Lung (tissue), 11 donors: ENCODE measurements at regions not wholly inside any gene's neighbourhood (a gene's known extent, or its start where the extent isn't known, plus 50 kb on each side); places are given as distances from the start of the nearest gene placed in this dataset.

Experiments
- ATAC-seq: fragments of 200-7000 bp; cut with Tn5 transposase; one replicate; pipeline ENCODE4 v1.9.1; 2020; ENCODE audit warnings: moderate number of reproducible peaks; ENCODE audit not compliant: insufficient read depth, low FRiP score
- DNase-seq, 3 donors: peaks; one replicate each; pipeline ENCODE4 v3.0.0-alpha.2; 2013 to 2017
- H3K27ac ChIP-seq, 2 donors: one replicate each; pipeline ENCODE4 v1.5.1; 2013; ENCODE audit warnings: mild to moderate bottlenecking in 2 of 2, moderate library complexity in 2 of 2, control low read depth in 1 of 2, inconsistent platforms in 1 of 2, low read depth in 1 of 2, low read length in 1 of 2
- H3K27me3 ChIP-seq, 3 donors: one replicate each; pipeline ENCODE4 v1.5.1; 2013; ENCODE audit warnings: low read length in 2 of 3; ENCODE audit not compliant: control insufficient read depth in 3 of 3, insufficient read depth in 3 of 3
- H3K36me3 ChIP-seq, 4 donors: one replicate each; pipeline ENCODE4 v1.5.1; 2013; ENCODE audit warnings: low read length in 4 of 4, mild to moderate bottlenecking in 1 of 4, moderate library complexity in 1 of 4; ENCODE audit not compliant: control insufficient read depth in 4 of 4, insufficient read depth in 4 of 4
- H3K4me1 ChIP-seq, 5 donors: one replicate each; pipeline ENCODE4 v1.5.1; 2013; ENCODE audit warnings: low read length in 5 of 5, mild to moderate bottlenecking in 2 of 5, moderate library complexity in 1 of 5; ENCODE audit not compliant: control insufficient read depth in 5 of 5, insufficient read depth in 5 of 5
- H3K4me3 ChIP-seq: one replicate; pipeline ENCODE4 v1.5.1; 2013; ENCODE audit warnings: mild to moderate bottlenecking, control low read depth, moderate library complexity
- H3K9ac ChIP-seq, 2 donors: one replicate each; pipeline ENCODE4 v1.5.1; 2013; ENCODE audit warnings: low read length in 2 of 2, control low read depth in 1 of 2; ENCODE audit not compliant: insufficient read depth in 1 of 2
- H3K9me3 ChIP-seq, 4 donors: one replicate each; pipeline ENCODE4 v1.5.1; 2013; ENCODE audit warnings: low read length in 3 of 4, mild to moderate bottlenecking in 1 of 4, moderate library complexity in 1 of 4; ENCODE audit not compliant: control insufficient read depth in 4 of 4, insufficient read depth in 3 of 4
- WGBS, 2 donors: extraction: QIAGEN DNeasy Blood & Tissue Kit; methylation state at CpG; one replicate each; pipeline ENCODE4 v1.1.7; 2013; 5-methylcytosine and 5-hydroxymethylcytosine counted together
- TF ChIP-seq, protein P1 (sequence below): IDR thresholded peaks from 2 replicates; pipeline ENCODE4 v1.5.1; 2012; ENCODE audit warnings: mild to moderate bottlenecking; ENCODE audit errors: control extremely low read depth, extremely low read depth
- donor health status: control.
- donor health status: control.
- donor health status: Bipolar disorder and iron deficiency.
- donor health status: healthy.
- donor health status: DM: yes; HTN: yes; CAD: no.

DNA sequence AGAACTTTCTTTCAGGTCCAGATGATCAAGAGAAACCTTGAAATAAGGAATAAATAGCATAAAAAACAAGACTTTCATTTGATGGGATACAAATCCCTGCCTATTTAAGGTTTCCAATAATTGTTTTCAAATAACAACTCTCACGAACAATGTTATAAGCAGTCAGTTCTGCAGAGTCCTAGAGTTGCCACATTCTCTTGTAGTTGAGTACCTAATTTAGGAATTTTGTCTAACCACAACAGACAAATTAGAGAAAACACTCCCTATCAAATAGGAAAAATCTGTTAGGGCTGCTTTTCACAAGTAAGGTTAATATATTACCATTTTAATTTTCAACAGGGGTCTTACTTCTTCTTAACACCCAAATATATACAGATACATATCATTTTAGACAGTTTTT lies 130.1 kb upstream of the CDH20 start:
- DNase-seq (no peak), ATAC-seq (no peak)
- WGBS, 2 donors, result 69 to 77% methylated on average over 1 of the region's 1 CpG
- Histone ChIP-seq H3K36me3 (no peaks in the 10 kb centered on the region), H3K9me3 (no peaks in the 10 kb centered on the region), H3K27ac (no peak overlapping the region), H3K27me3 (no peaks in the 10 kb centered on the region), H3K9ac (no peak overlapping the region), H3K4me3 (no peak overlapping the region), H3K4me1 (no peaks in the 10 kb centered on the region)
- TF ChIP-seq, protein P1, sequence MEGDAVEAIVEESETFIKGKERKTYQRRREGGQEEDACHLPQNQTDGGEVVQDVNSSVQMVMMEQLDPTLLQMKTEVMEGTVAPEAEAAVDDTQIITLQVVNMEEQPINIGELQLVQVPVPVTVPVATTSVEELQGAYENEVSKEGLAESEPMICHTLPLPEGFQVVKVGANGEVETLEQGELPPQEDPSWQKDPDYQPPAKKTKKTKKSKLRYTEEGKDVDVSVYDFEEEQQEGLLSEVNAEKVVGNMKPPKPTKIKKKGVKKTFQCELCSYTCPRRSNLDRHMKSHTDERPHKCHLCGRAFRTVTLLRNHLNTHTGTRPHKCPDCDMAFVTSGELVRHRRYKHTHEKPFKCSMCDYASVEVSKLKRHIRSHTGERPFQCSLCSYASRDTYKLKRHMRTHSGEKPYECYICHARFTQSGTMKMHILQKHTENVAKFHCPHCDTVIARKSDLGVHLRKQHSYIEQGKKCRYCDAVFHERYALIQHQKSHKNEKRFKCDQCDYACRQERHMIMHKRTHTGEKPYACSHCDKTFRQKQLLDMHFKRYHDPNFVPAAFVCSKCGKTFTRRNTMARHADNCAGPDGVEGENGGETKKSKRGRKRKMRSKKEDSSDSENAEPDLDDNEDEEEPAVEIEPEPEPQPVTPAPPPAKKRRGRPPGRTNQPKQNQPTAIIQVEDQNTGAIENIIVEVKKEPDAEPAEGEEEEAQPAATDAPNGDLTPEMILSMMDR, result no peak

DNA sequence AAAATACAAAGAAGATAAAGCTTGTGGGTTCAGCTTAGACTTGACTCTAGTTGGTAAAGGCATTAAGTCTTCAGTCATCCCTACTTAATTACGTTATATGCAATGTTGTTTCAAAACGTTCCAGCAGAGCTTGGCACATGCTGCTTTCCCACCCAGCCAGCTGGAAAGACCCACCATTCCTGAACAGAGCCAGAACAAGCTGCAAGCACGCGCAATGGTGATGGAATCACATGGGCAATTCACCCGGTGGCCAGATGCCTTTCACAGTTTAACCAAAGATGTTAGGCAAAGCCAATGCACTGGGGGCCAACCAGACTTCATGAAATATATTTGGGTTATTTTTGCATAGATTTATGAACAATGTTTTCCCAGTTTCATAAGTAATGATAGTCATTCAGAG lies 123.4 kb upstream of the CDH20 start:
- peak in 1 of 3 donors; percentile 3 for DNase-seq

DNA sequence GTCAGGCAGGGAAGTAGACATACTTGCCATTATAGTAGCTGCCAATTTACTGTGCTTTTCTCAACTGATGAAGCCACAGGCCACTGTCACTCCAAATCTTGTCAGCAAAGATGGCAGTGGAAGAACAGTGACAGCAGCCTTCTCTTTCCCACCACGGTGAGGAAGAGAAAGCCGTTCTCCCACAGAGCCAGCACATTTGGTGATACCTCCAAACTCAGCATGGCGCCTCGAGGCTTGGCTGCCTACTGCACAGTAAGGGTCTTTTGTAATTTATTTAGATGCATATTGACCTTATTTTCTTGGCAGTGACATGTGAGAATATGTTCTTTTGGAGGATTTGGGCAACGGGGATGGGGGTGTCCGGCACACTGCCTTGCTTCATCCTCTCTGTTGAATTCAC lies 117.2 kb upstream of the CDH20 start:
- no peak overlapping the region for H3K9ac ChIP-seq
- ATAC-seq (no peak), DNase-seq (no peak)
- H3K27ac ChIP-seq, result no peak overlapping the region
- H3K27me3 ChIP-seq, result no peaks in the 10 kb centered on the region
- WGBS, 2 donors, result 74 to 80% methylated on average over 6 of the region's 6 CpGs
- no peaks in the 10 kb centered on the region for H3K9me3 ChIP-seq
- TF ChIP-seq, protein P1, result no peak
- no peaks in the 10 kb centered on the region for H3K4me1 ChIP-seq
- no peak overlapping the region for H3K4me3 ChIP-seq
- no peaks in the 10 kb centered on the region for H3K36me3 ChIP-seq

More for the DNA sequence above, 123.4 kb upstream of the CDH20 start:
- Histone ChIP-seq H3K9me3 (no peaks in the 10 kb centered on the region), H3K36me3 (no peaks in the 10 kb centered on the region), H3K27me3 (no peaks in the 10 kb centered on the region), H3K27ac (no peak overlapping the region), H3K9ac (no peak overlapping the region), H3K4me3 (no peak overlapping the region), H3K4me1 (no peaks in the 10 kb centered on the region)
- no peak for ATAC-seq
- 68 to 82% methylated on average over 5 of the region's 5 CpGs for WGBS, 2 donors
- TF ChIP-seq, protein P1, result no peak

DNA sequence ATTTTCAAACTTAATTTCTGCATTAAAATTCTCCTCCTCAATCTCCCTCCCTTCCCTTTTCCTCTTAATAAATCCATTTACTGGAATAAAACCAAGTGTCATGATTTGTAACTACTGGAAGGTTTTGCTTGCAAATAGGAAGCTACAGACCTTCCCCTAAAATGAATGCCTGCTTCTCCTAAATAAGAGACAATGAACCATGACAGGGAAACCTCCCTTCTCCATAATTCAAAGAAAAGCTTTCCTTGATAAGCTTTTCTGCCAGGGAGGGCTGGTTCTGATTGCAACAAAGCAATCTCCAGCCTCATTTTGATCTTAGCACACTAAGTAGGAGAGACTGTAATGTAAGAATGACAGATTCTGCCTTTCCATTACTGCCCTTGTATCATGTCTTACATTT lies 111.0 kb upstream of the CDH20 start:
- H3K4me1 ChIP-seq, result no peaks in the 10 kb centered on the region
- ATAC-seq (no peak), DNase-seq (no peak)
- no peak overlapping the region for H3K4me3 ChIP-seq
- H3K36me3 ChIP-seq, result no peaks in the 10 kb centered on the region
- TF ChIP-seq, protein P1, result no peak
- no peaks in the 10 kb centered on the region for H3K9me3 ChIP-seq
- no peaks in the 10 kb centered on the region for H3K27me3 ChIP-seq
- H3K9ac ChIP-seq, result no peak overlapping the region
- H3K27ac ChIP-seq, result no peak overlapping the region
